Stomach (tissue), 8 donors: ENCODE measurements at regions not wholly inside any gene's neighbourhood (a gene's known extent, or its start where the extent isn't known, plus 50 kb on each side); places are given as distances from the start of the nearest gene placed in this dataset.
"Not testable (repeated sequence)": the region's sequence is repeated elsewhere in the genome, so short reads cannot be mapped to it uniquely, and the experiment has no call there.

Source experiments
- DNase-seq, 2 donors: peaks; one replicate each; pipeline versions ENCODE4 v3.0.0 to v3.0.0-alpha.2; 2013 to 2019
- H3K27ac ChIP-seq, 5 donors: fragments of 200-600 bp in 4 of 5; sonication (generic) in 4 of 5; one replicate each; pipeline ENCODE4 v1.5.1; 2013 to 2019; ENCODE audit warnings: mild to moderate bottlenecking in 1 of 5, moderate library complexity in 1 of 5
- H3K27me3 ChIP-seq, 3 donors: fragments of 200-600 bp; sonication (generic); one replicate each; pipeline ENCODE4 v1.5.1; 2017 to 2019; ENCODE audit warnings: mixed run types in 1 of 3
- H3K36me3 ChIP-seq, 4 donors: fragments of 200-600 bp; sonication (generic); 1 replicate in 3 of 4; 2 replicates in 1 of 4; pipeline ENCODE4 v1.5.1; 2016 to 2019
- H3K4me1 ChIP-seq, 4 donors: fragments of 200-600 bp; sonication (generic); one replicate each; pipeline ENCODE4 v1.5.1; 2016 to 2019
- H3K4me3 ChIP-seq, 4 donors: fragments of 200-600 bp; sonication (generic) in 3 of 4; one replicate each; pipeline ENCODE4 v1.5.1; 2016 to 2019; ENCODE audit warnings: mild to moderate bottlenecking in 1 of 4
- H3K9me3 ChIP-seq, 4 donors: fragments of 200-600 bp; sonication (generic); one replicate each; pipeline ENCODE4 v1.5.1; 2016 to 2019
- EP300 ChIP-seq: sonication (generic); formaldehyde crosslinking; IDR thresholded peaks from one replicate; pipeline ENCODE4 v1.6.1; 2017; ENCODE audit warnings: antibody characterized with exemption
- POLR2A ChIP-seq, 4 donors: fragments of 450-650 bp; IDR thresholded peaks; one replicate each; pipeline ENCODE4 v1.6.1; 2016; ENCODE audit warnings: antibody characterized with exemption in 4 of 4, control low read depth in 2 of 4, mild to moderate bottlenecking in 1 of 4, moderate library complexity in 1 of 4
- POLR2AphosphoS5 ChIP-seq, 3 donors: sonication (generic); formaldehyde crosslinking; IDR thresholded peaks; one replicate each; pipeline ENCODE4 v1.6.1; 2016; ENCODE audit warnings: antibody characterized with exemption in 3 of 3
- WGBS, 5 donors: extraction: QIAGEN DNeasy Blood & Tissue Kit in 3 of 5; methylation state at CpG; one replicate each; pipeline versions ENCODE4 v1.1.5 to v1.1.7; 2013 to 2018; 5-methylcytosine and 5-hydroxymethylcytosine counted together
- intact Hi-C: fragments of 100-400 bp; cut with DNase I; formaldehyde crosslinking; loops from one replicate; pipeline ENCODE4 v1.15.1; 2023; ENCODE audit warnings: low total_unique reads
- TF ChIP-seq, protein P1 (sequence below), 7 experiments: fragments of 450-650 bp in 4 of 7; fragments of 200-600 bp in 3 of 7; sonication (generic) in 3 of 7; IDR thresholded peaks; one replicate each; pipeline ENCODE4 v1.5.1; 2016 to 2019; ENCODE audit warnings: antibody characterized with exemption in 7 of 7, control low read depth in 2 of 7, mild to moderate bottlenecking in 1 of 7
- donor health status: healthy with polysubstance abuse.
- donor health status: Bipolar disorder and iron deficiency.
- donor health status: healthy.

DNA sequence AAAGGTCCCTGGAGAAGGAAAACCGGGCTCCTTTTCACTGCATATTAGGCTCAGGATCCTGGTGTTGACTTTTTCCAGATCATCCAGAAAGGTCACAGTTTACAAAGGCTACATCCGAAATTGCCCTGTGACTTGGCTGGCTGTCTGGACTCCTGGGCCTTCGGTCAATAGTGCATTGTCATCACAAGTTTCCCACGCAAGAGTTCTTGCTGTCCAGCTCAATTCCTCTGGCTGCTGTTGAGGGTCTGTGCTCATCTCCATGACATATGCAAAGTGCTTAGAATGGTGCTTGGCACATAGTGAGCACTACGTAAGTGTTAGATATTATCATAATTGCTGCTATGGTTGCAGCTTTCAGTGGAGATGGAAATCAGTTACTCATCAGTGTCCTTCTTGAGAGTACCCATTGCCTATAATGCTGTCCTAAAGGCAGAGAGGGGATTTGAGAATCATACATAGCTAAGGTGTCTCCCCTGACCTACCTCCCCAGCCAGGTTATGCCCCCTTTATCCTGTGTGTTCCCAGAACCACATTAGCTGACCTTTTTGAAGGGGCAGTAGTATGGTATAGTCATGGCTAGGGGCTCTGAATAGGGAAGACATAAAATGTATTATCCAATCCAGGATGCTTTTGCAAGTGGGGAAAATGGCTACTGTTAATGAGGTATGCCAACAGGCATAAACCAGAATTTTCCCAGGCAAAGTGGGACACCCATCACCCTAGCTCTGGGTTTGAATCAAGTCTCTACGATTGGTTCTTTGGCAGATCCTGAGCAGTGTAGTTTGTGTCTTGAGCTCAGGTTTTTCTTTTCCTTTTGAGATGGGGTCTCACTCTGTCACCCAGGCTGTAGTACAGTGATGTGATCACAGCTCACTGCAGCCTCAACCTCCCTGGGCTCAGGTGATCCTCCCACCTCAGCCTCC, 132.0 kb upstream of the CCND2 start:
- WGBS, 5 donors = 54 to 76% (median 62%) methylated on average over 6 of the region's 6 CpGs
- no peak overlapping the region for H3K27ac ChIP-seq
- DNase-seq = peak in 1 of 2 donors; percentile 69

DNA sequence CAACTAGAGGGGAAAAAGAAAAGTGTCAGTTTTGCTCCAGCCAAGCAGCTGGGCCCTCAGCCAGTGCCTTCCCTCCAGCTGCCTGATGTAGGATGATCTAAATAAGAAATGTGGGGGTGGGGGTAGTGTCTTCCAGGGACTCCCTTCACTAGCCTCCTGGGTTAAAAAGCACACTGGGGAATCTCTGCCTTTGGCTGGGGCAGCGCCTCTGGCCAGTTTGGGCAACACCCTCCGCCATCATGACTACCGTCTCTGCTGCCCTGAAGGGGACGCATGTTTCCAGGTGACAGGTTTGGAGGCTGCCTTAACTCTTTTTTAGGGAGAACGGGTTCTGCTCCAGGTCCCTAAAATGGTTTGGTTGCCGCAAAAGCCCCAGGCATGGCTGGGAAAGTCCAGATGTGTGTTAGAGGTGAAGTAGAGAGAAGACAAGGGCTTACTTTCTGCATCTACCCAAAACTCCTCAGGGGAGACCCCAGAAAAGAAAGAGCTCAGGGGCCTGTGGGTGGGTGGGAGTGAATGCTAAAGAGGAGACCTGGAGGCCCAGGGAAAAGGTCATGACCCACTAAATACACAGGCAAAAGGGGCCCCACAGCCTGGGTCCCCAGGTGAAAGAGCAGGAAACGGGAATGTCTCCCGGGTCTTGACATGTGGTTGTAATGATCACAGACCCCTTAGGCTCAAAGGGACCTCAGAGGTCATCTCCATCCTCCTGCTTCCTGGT, 132.8 kb upstream of the CCND2 start:
- H3K27me3 ChIP-seq = peaks cover 0 to 5% (median 4%) of the 10 kb centered on the region in 3 donors
- peaks cover 0 to 5% (median 2%) of the 10 kb centered on the region in 4 donors for H3K4me1 ChIP-seq
- no peak overlapping the region for H3K27ac ChIP-seq
- no peaks in the 10 kb centered on the region for H3K9me3 ChIP-seq
- no peak overlapping the region for H3K4me3 ChIP-seq
- intact Hi-C loops = no loop called here
- H3K36me3 ChIP-seq = no peaks in the 10 kb centered on the region
- TF ChIP-seq POLR2AphosphoS5 (IDR thresholded peaks at IDR 0.05) (no peak), EP300 (no peak), POLR2A (IDR thresholded peaks at IDR 0.05) (no peak)
- TF ChIP-seq, protein P1, sequence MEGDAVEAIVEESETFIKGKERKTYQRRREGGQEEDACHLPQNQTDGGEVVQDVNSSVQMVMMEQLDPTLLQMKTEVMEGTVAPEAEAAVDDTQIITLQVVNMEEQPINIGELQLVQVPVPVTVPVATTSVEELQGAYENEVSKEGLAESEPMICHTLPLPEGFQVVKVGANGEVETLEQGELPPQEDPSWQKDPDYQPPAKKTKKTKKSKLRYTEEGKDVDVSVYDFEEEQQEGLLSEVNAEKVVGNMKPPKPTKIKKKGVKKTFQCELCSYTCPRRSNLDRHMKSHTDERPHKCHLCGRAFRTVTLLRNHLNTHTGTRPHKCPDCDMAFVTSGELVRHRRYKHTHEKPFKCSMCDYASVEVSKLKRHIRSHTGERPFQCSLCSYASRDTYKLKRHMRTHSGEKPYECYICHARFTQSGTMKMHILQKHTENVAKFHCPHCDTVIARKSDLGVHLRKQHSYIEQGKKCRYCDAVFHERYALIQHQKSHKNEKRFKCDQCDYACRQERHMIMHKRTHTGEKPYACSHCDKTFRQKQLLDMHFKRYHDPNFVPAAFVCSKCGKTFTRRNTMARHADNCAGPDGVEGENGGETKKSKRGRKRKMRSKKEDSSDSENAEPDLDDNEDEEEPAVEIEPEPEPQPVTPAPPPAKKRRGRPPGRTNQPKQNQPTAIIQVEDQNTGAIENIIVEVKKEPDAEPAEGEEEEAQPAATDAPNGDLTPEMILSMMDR (IDR thresholded peaks at IDR 0.05) = no peak
- DNase-seq = peak in 1 of 2 donors; percentile 77
- 75 to 85% (median 81%) methylated on average over 8 of the region's 8 CpGs for WGBS, 5 donors

More for the DNA sequence above, 132.0 kb upstream of the CCND2 start:
- Histone ChIP-seq H3K4me3 (no peak overlapping the region), H3K4me1 (peaks cover 0 to 5% (median 2%) of the 10 kb centered on the region in 4 donors), H3K27me3 (peaks cover 0 to 4% (median 0%) of the 10 kb centered on the region in 3 donors), H3K36me3 (no peaks in the 10 kb centered on the region), H3K9me3 (no peaks in the 10 kb centered on the region)
- intact Hi-C loops = no loop called here
- TF ChIP-seq POLR2A (IDR thresholded peaks at IDR 0.05) (no peak), POLR2AphosphoS5 (IDR thresholded peaks at IDR 0.05) (no peak)

DNA sequence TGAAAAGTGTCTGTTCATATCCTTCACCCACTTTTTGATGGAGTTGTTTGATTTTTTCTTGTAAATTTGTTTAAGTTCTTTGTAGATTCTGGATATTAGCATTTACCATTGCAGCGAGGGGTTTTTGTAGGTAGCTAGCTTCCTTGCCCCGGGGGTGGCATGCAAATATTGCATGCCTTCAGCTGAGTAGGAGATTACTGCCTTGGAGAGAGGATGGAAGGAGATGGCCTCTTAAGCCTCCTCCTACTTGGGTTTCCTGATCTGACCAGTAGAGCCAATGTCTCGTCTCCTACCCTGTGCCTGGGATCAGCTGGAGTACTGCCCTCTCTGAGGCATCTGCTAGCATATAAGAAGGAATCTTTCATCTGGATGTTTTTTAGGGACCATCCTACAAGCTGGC, 134.4 kb upstream of the CCND2 start:
- peaks cover 0 to 9% (median 2%) of the 10 kb centered on the region in 4 donors for H3K4me1 ChIP-seq
- 70 to 81% (median 71%) methylated on average over 3 of the region's 3 CpGs for WGBS, 5 donors
- H3K4me3 ChIP-seq = no peak overlapping the region
- H3K27me3 ChIP-seq = peaks cover 0 to 13% (median 0%) of the 10 kb centered on the region in 3 donors
- TF ChIP-seq, protein P1 (IDR thresholded peaks at IDR 0.05) = no peak
- no peak for TF ChIP-seq POLR2AphosphoS5 (IDR thresholded peaks at IDR 0.05)
- TF ChIP-seq POLR2A (IDR thresholded peaks at IDR 0.05) = no peak
- TF ChIP-seq EP300 = no peak
- intact Hi-C loops = no loop called here
- no peaks in the 10 kb centered on the region for H3K36me3 ChIP-seq
- H3K27ac ChIP-seq = no peak overlapping the region
- no peaks in the 10 kb centered on the region for H3K9me3 ChIP-seq
- DNase-seq = no peak

DNA sequence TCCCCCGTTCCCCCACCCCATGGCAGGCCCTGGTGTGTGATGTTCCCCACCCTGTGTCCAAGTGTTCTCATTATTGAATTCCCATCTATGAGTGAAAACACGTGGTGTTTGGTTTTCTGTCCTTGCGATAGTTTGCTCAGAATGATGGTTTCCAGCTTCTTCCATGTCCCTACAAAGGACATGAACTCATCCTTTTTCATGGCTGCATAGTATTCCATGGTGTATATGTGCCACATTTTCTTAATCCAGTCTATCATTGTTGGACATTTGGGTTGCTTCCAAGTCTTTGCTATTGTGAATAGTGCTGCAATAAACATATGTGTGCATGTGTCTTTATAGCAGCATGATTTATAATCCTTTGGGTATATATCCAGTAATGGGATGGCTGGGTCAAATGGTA, 135.0 kb upstream of the CCND2 start:
- H3K9me3 ChIP-seq, H3K4me3 ChIP-seq, intact Hi-C loops, H3K27ac ChIP-seq, DNase-seq, H3K36me3 ChIP-seq: not testable (repeated sequence)
- H3K27me3 ChIP-seq = peaks cover 0 to 18% (median 0%) of the 10 kb centered on the region in 3 donors
- WGBS, 5 donors = 79 to 95% (median 89%) methylated on average over 3 of the region's 3 CpGs
- peaks cover 0 to 11% (median 2%) of the 10 kb centered on the region in 4 donors for H3K4me1 ChIP-seq

DNA sequence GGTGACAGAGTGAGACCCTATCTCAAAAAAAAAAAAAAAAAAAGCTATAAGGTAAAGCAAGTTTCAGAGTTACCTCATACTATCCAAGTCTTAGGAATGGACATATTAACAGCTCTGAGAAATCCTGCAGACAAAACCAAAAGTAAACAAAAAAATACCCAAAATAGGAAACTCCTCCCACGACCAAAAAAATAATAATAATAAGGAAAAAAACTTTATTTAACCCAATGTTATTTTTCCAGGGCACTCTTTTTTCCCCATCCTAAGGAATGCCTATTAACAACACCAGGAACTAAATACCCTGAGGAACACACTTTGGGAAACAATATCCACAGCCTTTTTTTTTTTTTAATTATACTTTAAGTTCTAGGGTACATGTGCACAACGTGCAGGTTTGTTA, 135.5 kb upstream of the CCND2 start:
- intact Hi-C loops = no loop called here
- 77 to 88% (median 83%) methylated on average over 2 of the region's 2 CpGs for WGBS, 5 donors
- no peak for DNase-seq
- peaks cover 0 to 18% (median 0%) of the 10 kb centered on the region in 3 donors for H3K27me3 ChIP-seq
- H3K4me1 ChIP-seq = peaks cover 0 to 7% (median 2%) of the 10 kb centered on the region in 4 donors
- no peaks in the 10 kb centered on the region for H3K9me3 ChIP-seq
- TF ChIP-seq, protein P1 (IDR thresholded peaks at IDR 0.05) = no peak
- no peak for TF ChIP-seq POLR2AphosphoS5 (IDR thresholded peaks at IDR 0.05)
- TF ChIP-seq POLR2A (IDR thresholded peaks at IDR 0.05) = no peak
- no peak for TF ChIP-seq EP300
- no peaks in the 10 kb centered on the region for H3K36me3 ChIP-seq
- no peak overlapping the region for H3K4me3 ChIP-seq
- no peak overlapping the region for H3K27ac ChIP-seq
